K562 (cell line): ENCODE measurements at regions not wholly inside any gene's neighbourhood (a gene's known extent, or its start where the extent isn't known, plus 50 kb on each side); places are given as distances from the start of the nearest gene placed in this dataset.

Experiments used
- ADNP ChIP-seq: fragments of 200-800 bp; sonication (Bioruptor generic); IDR thresholded peaks from 2 replicates; pipeline ENCODE4 v1.6.1; 2016; ENCODE audit warnings: missing genetic modification characterization, missing compliant biosample characterization
- ZBTB7A ChIP-seq: IDR thresholded peaks from 2 replicates; pipeline ENCODE4 v1.6.1; 2011; ENCODE audit warnings: low read depth, mild to moderate bottlenecking, low read length, moderate library complexity, borderline replicate concordance; ENCODE audit not compliant: control insufficient read depth
- TF ChIP-seq, protein P1 (sequence below): fragments of 250-450 bp; sonication (Bioruptor Pico); IDR thresholded peaks from 2 replicates; pipeline ENCODE4 v1.4.0; 2020
- TF ChIP-seq, protein P2 (sequence below): conservative IDR thresholded peaks from 2 replicates; pipeline ENCODE4 v1.6.1; 2011; ENCODE audit warnings: low read depth, mild to moderate bottlenecking, low read length; ENCODE audit not compliant: control insufficient read depth

DNA sequence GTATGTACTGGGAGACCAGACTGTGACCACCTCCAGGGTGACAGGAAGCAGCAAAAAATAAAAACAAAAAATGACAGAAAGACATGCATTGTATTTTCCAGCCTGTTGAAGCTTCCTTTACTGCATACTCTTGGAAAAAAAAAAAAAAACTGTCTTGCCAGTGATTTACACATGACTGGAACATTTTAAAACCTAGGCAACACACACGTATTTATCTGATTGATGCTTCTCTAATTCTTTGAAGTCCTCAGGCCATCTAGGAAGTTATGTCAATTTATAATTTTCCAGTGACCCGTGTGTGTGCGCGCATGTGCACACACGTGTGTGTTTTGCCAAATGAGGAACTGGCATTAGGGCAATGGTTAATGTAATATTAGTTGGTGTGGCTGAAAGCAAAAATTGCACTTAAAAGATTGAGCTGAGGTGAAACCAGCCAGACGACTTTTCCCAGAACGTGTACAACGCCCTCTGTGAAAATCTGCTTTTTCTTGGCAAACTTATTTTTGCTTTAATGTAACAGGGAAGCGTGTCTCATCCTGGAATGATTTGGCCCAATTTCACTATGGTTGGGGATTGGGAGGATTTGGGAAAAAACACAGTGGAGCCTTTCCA is 315.2 kb downstream of the TFAP2A start (continued):
- TF ChIP-seq, protein P1, sequence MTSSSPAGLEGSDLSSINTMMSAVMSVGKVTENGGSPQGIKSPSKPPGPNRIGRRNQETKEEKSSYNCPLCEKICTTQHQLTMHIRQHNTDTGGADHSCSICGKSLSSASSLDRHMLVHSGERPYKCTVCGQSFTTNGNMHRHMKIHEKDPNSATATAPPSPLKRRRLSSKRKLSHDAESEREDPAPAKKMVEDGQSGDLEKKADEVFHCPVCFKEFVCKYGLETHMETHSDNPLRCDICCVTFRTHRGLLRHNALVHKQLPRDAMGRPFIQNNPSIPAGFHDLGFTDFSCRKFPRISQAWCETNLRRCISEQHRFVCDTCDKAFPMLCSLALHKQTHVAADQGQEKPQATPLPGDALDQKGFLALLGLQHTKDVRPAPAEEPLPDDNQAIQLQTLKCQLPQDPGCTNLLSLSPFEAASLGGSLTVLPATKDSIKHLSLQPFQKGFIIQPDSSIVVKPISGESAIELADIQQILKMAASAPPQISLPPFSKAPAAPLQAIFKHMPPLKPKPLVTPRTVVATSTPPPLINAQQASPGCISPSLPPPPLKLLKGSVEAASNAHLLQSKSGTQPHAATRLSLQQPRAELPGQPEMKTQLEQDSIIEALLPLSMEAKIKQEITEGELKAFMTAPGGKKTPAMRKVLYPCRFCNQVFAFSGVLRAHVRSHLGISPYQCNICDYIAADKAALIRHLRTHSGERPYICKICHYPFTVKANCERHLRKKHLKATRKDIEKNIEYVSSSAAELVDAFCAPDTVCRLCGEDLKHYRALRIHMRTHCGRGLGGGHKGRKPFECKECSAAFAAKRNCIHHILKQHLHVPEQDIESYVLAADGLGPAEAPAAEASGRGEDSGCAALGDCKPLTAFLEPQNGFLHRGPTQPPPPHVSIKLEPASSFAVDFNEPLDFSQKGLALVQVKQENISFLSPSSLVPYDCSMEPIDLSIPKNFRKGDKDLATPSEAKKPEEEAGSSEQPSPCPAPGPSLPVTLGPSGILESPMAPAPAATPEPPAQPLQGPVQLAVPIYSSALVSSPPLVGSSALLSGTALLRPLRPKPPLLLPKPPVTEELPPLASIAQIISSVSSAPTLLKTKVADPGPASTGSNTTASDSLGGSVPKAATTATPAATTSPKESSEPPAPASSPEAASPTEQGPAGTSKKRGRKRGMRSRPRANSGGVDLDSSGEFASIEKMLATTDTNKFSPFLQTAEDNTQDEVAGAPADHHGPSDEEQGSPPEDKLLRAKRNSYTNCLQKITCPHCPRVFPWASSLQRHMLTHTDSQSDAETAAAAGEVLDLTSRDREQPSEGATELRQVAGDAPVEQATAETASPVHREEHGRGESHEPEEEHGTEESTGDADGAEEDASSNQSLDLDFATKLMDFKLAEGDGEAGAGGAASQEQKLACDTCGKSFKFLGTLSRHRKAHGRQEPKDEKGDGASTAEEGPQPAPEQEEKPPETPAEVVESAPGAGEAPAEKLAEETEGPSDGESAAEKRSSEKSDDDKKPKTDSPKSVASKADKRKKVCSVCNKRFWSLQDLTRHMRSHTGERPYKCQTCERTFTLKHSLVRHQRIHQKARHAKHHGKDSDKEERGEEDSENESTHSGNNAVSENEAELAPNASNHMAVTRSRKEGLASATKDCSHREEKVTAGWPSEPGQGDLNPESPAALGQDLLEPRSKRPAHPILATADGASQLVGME = no peak
- TF ChIP-seq ZBTB7A (no peak), ADNP (tag) (no peak)
- TF ChIP-seq, protein P2, sequence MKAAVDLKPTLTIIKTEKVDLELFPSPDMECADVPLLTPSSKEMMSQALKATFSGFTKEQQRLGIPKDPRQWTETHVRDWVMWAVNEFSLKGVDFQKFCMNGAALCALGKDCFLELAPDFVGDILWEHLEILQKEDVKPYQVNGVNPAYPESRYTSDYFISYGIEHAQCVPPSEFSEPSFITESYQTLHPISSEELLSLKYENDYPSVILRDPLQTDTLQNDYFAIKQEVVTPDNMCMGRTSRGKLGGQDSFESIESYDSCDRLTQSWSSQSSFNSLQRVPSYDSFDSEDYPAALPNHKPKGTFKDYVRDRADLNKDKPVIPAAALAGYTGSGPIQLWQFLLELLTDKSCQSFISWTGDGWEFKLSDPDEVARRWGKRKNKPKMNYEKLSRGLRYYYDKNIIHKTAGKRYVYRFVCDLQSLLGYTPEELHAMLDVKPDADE = no peak
